NCI-H2171 (cell line): ENCODE measurements at regions not wholly inside any gene's neighbourhood (a gene's known extent, or its start where the extent isn't known, plus 50 kb on each side); places are given as distances from the start of the nearest gene placed in this dataset.

ENCODE experiments used
- DNase-seq: peaks from one replicate; lab custom pipeline; 2025; lab: John Stamatoyannopoulos, UW

DNA sequence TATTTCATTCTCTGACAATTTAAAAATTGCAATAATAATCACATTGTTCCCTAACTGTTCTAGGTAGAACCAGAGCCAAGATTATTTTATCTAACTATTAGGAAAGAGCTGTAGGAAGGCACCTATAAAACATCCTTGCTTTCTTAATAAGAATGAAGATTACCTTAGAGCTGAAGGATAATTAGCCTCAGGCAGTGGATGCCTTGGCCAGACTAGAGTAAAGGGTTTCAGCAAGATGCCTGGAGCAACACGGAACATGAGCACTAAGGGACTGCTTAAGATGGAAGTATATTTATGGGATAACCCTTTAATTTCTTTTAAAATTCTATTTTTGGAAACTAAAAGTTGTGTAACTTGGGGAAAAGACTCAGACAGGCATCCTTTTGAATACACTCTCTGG is 456.6 kb upstream of the RBMS3 start:
- no peak for DNase-seq

GRCh38 chr3:28826840-28827239 is 454.0 kb upstream of the RBMS3 start:
- no peak for DNase-seq

DNA sequence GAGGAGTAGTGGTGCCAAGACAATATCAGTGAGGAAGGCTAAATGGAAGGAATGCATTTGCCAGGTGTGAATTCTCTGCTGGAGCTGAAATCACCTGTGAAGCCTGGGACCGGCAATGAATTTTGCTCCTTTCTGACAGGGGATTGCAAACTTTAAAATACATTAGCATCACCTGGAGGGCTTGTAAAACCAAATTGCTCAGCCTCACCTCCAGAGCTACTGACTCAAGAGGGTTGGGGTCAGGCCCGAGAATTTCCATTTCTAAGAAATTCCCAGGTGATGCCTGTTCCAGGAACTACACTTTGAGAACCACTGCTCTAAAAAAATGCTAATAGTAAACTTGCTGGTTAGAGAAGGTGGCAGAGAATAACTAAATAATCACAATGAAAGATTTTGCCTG is 445.6 kb upstream of the RBMS3 start:
- no peak for DNase-seq

DNA sequence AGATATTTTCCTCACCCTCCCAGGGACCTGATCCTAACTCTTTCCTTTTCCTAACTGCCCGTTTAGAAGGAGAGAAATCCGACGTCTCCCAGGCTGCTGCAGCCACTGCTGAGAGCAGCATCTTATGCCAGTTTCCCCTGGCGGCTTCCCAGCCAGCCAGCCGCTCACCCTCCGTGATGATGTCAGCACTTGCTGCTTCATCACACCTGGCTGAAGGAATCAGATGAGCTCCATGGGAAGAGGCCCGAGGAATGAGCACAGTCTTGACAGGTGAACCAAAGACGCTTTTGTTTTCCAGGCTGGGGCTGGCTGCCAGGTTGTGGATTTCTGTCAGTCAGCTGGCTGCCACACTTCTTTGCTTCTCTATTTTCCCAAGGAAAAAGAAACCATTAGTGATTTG is 445.1 kb upstream of the RBMS3 start:
- DNase-seq, result peak; percentile 32

GRCh38 chr3:28836199-28836598 is 444.7 kb upstream of the RBMS3 start:
- DNase-seq, result no peak

- DNase-seq, result no peak
Observed at GRCh38 chr3:28840976-28841376, 439.9 kb upstream of the RBMS3 start.

DNA sequence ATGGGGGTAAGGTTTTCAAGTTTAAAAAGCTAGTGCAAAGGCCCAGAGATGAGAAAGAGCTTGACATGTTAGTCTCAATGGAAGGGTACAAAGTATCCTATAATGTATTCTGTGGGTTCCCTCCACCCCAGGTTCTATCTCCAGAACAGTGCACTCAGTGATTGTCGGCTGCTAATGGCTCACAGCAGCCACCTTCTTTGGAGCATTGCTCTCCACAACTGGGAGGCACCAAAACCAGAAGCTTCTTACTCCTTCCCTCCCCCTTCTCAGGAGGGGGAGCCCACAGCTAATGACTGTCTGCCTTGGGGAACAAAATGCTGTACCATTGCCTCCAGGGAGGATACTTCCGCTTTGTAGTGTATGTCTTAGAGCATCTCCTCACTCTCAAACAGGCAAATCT is 439.4 kb upstream of the RBMS3 start:
- no peak for DNase-seq

DNA sequence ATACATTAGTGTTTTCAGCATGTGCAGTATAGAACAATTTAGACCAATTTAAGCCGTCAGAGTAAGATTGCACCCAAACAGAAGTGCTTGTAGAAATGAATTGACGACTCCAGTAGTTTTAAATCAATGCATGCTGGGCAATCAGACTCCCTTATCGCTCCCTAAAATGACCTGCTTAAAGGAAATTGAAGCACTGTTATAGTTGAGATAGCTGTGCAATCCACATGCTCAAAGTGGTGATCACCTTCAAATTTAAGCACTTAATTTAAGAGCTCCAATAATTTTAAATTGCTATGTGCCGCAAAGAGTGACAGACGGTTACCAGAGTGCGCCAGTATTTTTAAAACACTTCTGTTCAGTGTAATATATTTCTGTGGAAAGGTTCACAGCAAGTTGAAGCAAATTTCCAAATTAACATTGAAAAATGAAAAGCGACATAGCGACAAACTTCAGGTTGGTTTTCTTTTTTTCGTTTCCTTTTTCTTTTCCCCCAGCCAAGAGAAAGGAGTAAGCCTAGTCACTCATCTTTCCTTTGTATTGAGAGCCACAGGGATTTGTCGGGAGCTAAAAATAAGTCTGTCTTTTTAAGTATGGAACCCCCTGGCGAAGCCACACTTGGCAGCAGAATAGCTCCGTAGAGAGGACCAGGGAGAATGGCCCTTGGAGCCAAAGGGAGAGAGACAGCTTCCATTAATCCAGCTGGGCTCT is 436.4 kb upstream of the RBMS3 start:
- DNase-seq, result no peak

- DNase-seq, result no peak
Observed at GRCh38 chr3:28845006-28845324, 435.9 kb upstream of the RBMS3 start.

DNA sequence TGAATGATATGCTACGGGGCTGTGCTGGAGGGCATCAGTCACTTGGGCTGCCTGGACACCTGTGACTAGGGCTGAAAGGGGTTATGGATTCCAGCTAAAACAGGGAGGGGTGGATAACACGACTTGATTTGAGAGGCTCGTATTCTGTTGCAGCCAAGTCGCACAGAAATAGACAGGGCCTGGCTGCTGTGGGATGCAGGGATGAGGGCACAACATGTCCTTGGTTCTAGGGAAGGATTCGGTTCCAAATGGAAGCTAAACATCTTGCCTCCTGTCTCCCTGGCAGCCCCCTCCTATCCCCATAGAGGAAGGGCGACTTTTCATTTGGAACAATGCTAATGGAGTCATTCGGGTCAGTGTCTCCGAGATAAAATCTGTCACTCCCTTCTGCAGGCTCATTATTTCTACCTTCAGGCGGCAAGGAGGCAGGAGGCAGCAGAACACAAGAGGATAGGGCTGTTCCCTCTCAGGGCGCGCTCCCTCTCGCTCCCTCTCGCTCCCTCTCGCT is 433.8 kb upstream of the RBMS3 start:
- no peak for DNase-seq

DNA sequence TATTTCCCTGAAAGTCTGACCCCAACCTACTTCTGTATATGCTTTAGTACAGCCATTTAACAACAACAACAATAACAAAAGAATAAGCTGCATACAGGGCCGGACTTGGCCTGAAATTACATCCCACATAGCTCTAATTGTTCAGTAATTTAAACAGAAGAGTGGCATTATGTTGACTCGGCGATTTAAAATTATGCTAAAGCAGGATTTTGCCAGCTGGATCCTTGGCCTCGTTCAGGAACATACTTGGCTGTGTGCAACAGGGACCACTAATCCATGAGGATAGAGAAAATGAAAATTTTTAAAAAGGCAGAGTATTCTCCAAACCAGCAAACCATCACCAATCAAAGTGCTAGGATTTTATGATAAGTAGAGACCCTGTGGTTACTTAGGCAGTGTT is 433.1 kb upstream of the RBMS3 start:
- DNase-seq, result no peak

- DNase-seq, result no peak
Observed at GRCh38 chr3:28850186-28850585, 430.7 kb upstream of the RBMS3 start.

- no peak for DNase-seq
Observed at GRCh38 chr3:28853830-28854229, 427.0 kb upstream of the RBMS3 start.

GRCh38 chr3:28856796-28857195 is 424.1 kb upstream of the RBMS3 start:
- no peak for DNase-seq

- no peak for DNase-seq
Observed at GRCh38 chr3:28859897-28860296, 421.0 kb upstream of the RBMS3 start.

- DNase-seq, result no peak
Observed at GRCh38 chr3:28860307-28860706, 420.6 kb upstream of the RBMS3 start.

GRCh38 chr3:28863186-28863585 is 417.7 kb upstream of the RBMS3 start:
- DNase-seq, result no peak

GRCh38 chr3:28867836-28868235 is 413.0 kb upstream of the RBMS3 start:
- no peak for DNase-seq

- DNase-seq, result no peak
Observed at GRCh38 chr3:28868897-28869296, 412.0 kb upstream of the RBMS3 start.

DNA sequence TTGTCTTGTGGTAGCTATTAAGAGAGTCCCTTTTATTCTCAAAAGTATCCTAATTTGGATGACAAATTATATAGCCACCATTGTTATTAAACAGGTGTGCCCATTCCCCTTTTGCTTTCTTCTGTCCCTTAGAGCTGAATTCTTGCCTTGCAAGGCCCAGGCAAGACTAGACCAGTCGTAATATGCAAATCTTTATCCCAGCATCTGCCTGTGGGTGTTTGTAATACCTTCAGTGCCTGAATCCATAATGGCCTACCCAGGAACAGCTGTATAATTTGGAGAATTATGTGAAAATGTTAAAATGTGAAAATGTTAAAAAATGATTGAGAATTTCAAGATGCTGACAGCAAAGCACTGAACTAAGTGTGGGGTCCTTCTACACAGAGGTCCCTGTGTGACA is 403.0 kb upstream of the RBMS3 start:
- no peak for DNase-seq

- no peak for DNase-seq
Observed at GRCh38 chr3:28890373-28890772, 390.5 kb upstream of the RBMS3 start.

GRCh38 chr3:28891485-28891884 is 389.4 kb upstream of the RBMS3 start:
- DNase-seq, result no peak

GRCh38 chr3:28900301-28900700 is 380.6 kb upstream of the RBMS3 start:
- DNase-seq, result no peak

DNA sequence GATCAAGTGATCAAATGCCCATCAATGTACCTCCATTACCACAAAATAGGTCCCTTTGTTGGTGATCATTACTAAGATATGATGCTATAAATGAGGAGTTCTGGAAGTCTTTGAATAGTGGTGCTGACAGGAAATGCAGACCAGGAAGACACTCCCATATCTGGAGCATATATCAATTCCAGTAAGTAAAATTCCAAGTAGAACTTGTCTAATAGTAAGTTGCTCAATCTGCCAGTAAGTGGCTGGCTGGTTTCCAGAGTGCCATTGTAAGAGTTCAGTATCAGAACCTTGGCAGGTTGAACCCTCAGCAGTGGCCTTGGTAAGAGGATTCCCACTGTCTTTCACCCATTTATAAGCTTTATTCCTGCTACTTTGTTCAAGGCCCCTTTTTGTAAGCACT is 379.9 kb upstream of the RBMS3 start:
- DNase-seq, result no peak
